ENCODE measurements at regions not wholly inside any gene's neighbourhood (a gene's known extent, or its start where the extent isn't known, plus 50 kb on each side); places are given as distances from the start of the nearest gene placed in this dataset.
"Not testable (repeated sequence)": the region's sequence is repeated elsewhere in the genome, so short reads cannot be mapped to it uniquely, and the experiment has no call there.

DNA sequence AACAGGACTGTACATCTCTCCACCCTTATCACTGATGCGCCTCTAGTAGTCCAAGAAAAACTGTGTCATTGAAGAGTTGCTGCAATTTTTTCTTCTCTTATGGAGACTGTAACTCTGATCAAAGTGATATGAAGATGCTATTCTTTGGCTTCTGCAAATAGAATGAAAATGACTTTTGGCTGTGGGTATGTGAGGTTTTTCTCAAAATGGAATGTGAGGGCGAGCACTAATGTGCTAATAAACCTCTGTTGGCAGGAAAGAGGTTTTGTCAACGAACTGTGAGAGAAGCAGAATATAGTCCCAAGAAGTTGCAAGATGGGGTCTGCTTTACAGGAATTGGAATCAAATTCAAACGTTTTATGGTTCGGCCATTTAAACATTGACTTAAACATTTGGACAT is 252.0 kb upstream of the GAS1 start:
- Histone ChIP-seq H3K4me1 (peaks cover 0 to 13% (median 6%) of the 10 kb centered on the region in 4 donors), H3K9me3 (no peaks in the 10 kb centered on the region), H3K27ac (no peak overlapping the region), H3K36me3 (no peaks in the 10 kb centered on the region), H3K4me3 (no peak overlapping the region), H3K27me3 (peaks cover 0 to 10% (median 0%) of the 10 kb centered on the region in 3 donors)
- TF ChIP-seq, protein P1, sequence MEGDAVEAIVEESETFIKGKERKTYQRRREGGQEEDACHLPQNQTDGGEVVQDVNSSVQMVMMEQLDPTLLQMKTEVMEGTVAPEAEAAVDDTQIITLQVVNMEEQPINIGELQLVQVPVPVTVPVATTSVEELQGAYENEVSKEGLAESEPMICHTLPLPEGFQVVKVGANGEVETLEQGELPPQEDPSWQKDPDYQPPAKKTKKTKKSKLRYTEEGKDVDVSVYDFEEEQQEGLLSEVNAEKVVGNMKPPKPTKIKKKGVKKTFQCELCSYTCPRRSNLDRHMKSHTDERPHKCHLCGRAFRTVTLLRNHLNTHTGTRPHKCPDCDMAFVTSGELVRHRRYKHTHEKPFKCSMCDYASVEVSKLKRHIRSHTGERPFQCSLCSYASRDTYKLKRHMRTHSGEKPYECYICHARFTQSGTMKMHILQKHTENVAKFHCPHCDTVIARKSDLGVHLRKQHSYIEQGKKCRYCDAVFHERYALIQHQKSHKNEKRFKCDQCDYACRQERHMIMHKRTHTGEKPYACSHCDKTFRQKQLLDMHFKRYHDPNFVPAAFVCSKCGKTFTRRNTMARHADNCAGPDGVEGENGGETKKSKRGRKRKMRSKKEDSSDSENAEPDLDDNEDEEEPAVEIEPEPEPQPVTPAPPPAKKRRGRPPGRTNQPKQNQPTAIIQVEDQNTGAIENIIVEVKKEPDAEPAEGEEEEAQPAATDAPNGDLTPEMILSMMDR (IDR thresholded peaks at IDR 0.05), result no peak
- no peak for TF ChIP-seq POLR2A (IDR thresholded peaks at IDR 0.05)
- TF ChIP-seq EP300 (IDR thresholded peaks at IDR 0.05), result no peak
- no peak for TF ChIP-seq POLR2AphosphoS5 (IDR thresholded peaks at IDR 0.05)
- 71 to 78% (median 75%) methylated on average over 5 of the region's 5 CpGs for WGBS, 5 donors
- DNase-seq, result no peak
- intact Hi-C loops (cut with DNase I; ENCODE audit: low total_unique reads), result no loop called here

DNA sequence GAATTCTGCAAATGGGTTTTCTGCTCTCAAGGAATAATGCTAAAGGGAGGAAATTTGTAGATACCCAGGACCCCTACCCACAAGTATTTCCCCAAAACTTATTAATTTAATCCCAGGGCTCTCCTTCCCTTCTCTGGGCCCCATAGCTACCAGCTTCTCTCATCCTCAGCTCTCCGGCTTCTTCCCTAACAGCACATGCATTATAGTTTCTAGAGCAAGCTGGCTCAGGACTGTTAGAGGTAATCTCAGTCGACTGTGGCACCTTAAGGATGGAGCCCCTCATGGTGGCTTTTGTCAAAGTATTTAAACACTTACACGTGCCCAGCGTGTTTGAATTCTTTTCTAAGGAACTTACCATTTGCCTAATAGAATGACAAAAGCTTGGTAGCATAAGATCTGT is 252.5 kb upstream of the GAS1 start:
- 67 to 82% (median 81%) methylated on average over 4 of the region's 4 CpGs for WGBS, 5 donors
- H3K27me3 ChIP-seq, result peaks cover 0 to 10% (median 0%) of the 10 kb centered on the region in 3 donors
- no peak overlapping the region for H3K27ac ChIP-seq
- H3K4me1 ChIP-seq, result peaks cover 0 to 8% (median 1%) of the 10 kb centered on the region in 4 donors
- DNase-seq, result no peak
- intact Hi-C loops (cut with DNase I; ENCODE audit: low total_unique reads), result no loop called here
- H3K9me3 ChIP-seq, result no peaks in the 10 kb centered on the region
- TF ChIP-seq, protein P1 (IDR thresholded peaks at IDR 0.05), result no peak
- TF ChIP-seq EP300 (IDR thresholded peaks at IDR 0.05), result no peak
- no peak for TF ChIP-seq POLR2A (IDR thresholded peaks at IDR 0.05)
- TF ChIP-seq POLR2AphosphoS5 (IDR thresholded peaks at IDR 0.05), result no peak
- H3K36me3 ChIP-seq, result no peaks in the 10 kb centered on the region
- no peak overlapping the region for H3K4me3 ChIP-seq

DNA sequence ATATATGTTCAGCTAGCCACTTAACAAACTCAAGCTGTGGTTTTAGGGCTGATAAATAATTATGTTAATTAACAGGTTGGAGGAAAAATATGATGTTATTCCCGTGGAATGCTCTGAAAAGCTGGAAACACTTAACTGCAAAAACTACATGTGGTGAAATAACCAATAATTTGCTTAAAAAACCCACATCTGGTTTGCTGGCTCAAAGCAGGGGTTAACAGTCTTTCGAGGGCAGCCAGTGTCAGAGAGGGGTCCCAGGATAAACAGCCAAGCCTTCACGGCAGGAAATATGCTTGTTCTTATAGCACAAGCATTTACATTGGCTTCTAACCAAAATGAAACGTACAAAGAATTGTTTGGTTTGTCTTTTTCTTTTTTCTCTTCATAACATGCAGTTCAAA is 254.0 kb upstream of the GAS1 start:
- peaks cover 0 to 6% (median 0%) of the 10 kb centered on the region in 4 donors for H3K4me1 ChIP-seq
- WGBS, 5 donors, result 11 to 30% (median 16%) methylated on average over 4 of the region's 4 CpGs
- intact Hi-C loops (cut with DNase I; ENCODE audit: low total_unique reads), result no loop called here
- H3K4me3 ChIP-seq, result no peak overlapping the region
- H3K9me3 ChIP-seq, result no peaks in the 10 kb centered on the region
- H3K27me3 ChIP-seq, result peaks cover 0 to 10% (median 0%) of the 10 kb centered on the region in 3 donors
- no peak overlapping the region for H3K27ac ChIP-seq
- TF ChIP-seq EP300 (IDR thresholded peaks at IDR 0.05) (no peak), POLR2AphosphoS5 (IDR thresholded peaks at IDR 0.05) (no peak), POLR2A (IDR thresholded peaks at IDR 0.05) (no peak)
- TF ChIP-seq, protein P1 (IDR thresholded peaks at IDR 0.05), result no peak
- DNase-seq, result peak in 1 of 2 donors; percentile 82
- no peaks in the 10 kb centered on the region for H3K36me3 ChIP-seq

DNA sequence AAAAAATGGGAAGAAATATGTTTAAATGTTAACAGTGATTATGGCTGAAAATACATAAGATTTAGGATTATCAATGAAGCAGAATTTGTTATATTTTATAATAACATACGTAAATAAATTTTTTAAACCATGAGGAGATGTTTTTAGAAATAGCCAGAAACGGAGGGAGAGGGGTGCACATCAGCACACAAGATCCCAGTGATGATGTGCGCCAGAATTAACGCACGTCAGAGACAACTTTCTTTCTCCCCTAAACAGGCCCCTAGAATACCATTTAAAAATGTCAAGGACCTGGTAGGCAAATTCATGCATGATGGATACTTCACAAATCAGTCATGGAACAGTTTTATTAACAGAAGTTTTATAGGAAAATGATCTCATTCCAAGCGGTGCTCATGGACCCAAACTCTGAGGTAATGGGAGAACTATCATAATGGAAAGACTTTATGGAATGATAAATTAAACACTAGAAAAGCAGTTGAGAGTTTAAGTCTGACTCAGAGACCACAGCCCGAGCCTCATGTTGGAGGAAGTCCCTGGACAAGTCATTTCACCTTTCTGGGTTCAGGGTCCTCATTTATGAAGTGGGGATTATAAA is 258.9 kb upstream of the GAS1 start:
- Histone ChIP-seq H3K27me3 (no peaks in the 10 kb centered on the region), H3K36me3 (no peaks in the 10 kb centered on the region), H3K4me1 (peaks cover 0 to 6% (median 0%) of the 10 kb centered on the region in 4 donors), H3K4me3 (no peak overlapping the region), H3K27ac (no peak overlapping the region), H3K9me3 (no peaks in the 10 kb centered on the region)
- intact Hi-C loops (cut with DNase I; ENCODE audit: low total_unique reads), result no loop called here
- DNase-seq, result no peak
- 68 to 88% (median 84%) methylated on average over 7 of the region's 7 CpGs for WGBS, 5 donors
- no peak for TF ChIP-seq POLR2AphosphoS5 (IDR thresholded peaks at IDR 0.05)
- no peak for TF ChIP-seq EP300 (IDR thresholded peaks at IDR 0.05)
- TF ChIP-seq POLR2A (IDR thresholded peaks at IDR 0.05), result no peak
- TF ChIP-seq, protein P1 (IDR thresholded peaks at IDR 0.05), result no peak

DNA sequence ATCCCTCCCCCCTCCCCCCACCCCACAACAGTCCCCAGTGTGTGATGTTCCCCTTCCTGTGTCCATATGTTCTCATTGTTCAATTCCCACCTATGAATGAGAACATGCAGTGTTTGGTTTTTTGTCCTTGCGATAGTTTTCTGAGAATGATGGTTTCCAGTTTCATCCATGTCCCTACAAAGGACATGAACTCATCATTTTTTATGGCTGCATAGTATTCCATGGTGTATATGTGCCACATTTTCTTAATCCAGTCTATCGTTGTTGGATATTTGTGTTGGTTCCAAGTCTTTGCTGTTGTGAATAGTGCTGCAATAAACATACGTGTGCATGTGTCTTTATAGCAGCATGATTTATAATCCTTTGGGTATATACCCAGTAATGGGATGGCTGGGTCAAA is 263.4 kb upstream of the GAS1 start:
- intact Hi-C loops (cut with DNase I; ENCODE audit: low total_unique reads); H3K4me1 ChIP-seq: not testable (repeated sequence)

More for the DNA sequence above, 263.4 kb upstream of the GAS1 start:
- not testable (repeated sequence) for H3K27me3 ChIP-seq, H3K4me3 ChIP-seq, H3K9me3 ChIP-seq, H3K27ac ChIP-seq, DNase-seq, H3K36me3 ChIP-seq
- 79 to 96% (median 93%) methylated on average over 3 of the region's 3 CpGs for WGBS, 5 donors

Measured in stomach (tissue), 8 donors.